GM19395 (cell line): ENCODE measurements at regions not wholly inside any gene's neighbourhood (a gene's known extent, or its start where the extent isn't known, plus 50 kb on each side); places are given as distances from the start of the nearest gene placed in this dataset.
"Not testable (repeated sequence)": the region's sequence is repeated elsewhere in the genome, so short reads cannot be mapped to it uniquely, and the experiment has no call there.

Experiments used
- ATAC-seq: cut with Tn5 transposase; IDR thresholded peaks from one replicate; pipeline ENCODE4 v1.9.1; 2021; ENCODE audit warnings: mild to moderate bottlenecking, moderate library complexity; ENCODE audit not compliant: unreplicated experiment

- no peak for ATAC-seq
Measured at GRCh38 chr13:61670384-61671161, 254.9 kb upstream of the PCDH20 start.

- ATAC-seq: no peak
Measured at GRCh38 chr13:61664801-61665705, 249.4 kb upstream of the PCDH20 start.

GRCh38 chr13:61654481-61654880, 238.8 kb upstream of the PCDH20 start:
- ATAC-seq: no peak

DNA sequence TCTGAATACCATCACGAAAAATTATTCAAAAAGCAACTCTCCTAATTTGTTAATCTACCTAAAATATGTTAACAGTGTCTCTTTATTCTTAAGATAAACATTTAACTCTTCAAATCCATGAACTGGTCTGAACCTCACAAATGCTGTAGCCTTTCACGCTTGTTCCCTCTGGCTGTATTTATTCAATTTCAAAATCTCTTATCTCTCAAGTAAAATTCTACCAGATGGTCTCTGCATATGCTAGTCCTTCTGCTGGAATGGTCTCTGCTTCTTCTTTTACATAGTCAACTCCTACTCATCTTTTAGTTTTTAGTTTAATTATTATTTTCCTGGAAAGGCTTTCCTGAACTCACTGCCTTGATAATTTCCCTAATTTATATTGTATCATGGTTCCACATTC, 232.9 kb upstream of the PCDH20 start:
- no peak for ATAC-seq

DNA sequence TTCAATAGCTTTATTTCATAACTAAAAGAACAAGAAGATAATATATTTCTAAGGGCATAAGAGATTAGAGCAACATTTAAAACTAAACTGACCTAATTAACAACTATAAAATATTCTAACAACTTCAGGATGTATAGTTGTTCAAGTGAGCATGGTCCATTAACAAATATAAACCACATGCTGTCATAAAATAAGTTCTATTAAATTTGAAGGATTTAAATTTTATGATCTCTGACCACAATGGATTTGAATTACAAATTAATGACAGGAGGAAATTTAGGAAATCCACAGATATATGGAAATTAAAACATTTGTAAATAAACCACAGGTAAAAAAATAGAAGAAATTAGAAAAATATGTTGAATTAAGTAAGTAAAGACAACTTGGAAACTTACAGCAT, 196.5 kb upstream of the PCDH20 start:
- ATAC-seq: no peak

GRCh38 chr13:61608138-61608537, 192.5 kb upstream of the PCDH20 start:
- ATAC-seq: no peak

GRCh38 chr13:61600360-61601033, 184.8 kb upstream of the PCDH20 start:
- ATAC-seq: no peak

- ATAC-seq: no peak
Measured at GRCh38 chr13:61592489-61592888, 176.8 kb upstream of the PCDH20 start.

DNA sequence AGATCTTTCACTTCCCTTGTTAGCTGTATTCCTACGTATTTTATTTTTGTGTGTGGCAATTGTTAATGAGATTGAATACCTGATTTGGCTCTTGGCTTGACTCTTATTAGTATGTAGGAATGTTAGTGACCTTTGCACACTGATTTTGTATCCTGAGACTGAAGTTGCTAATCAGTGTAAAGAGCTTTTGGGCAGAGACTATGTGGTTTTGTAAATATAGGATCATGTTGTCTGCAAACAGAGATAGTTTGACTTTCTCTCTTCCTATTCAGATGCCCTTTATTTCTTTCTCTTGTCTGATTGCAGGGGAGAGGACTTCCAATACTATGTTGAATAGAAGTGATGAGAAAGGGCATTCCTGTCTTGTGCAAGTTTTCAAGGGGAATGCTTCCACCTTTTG, 160.3 kb upstream of the PCDH20 start:
- ATAC-seq: no peak

GRCh38 chr13:61563645-61564044, 148.0 kb upstream of the PCDH20 start:
- no peak for ATAC-seq

DNA sequence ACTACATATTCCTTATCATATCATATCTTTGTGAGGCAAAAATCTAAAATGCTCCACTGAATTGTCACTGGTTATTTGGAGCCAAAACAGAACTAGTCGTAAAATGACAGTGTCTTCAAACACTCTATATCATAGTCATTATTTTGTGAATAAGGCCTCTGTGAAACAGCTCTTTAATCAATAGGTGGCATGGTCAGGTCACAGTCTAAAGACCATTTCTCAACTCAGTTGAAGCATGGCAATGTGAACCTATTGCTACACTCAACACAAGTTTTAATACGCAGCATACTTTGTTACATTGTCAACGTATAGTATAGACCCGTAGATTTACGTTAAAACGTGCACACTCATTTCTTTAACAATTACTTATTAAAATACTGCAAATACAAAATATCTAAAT, 131.3 kb upstream of the PCDH20 start:
- no peak for ATAC-seq

GRCh38 chr13:61546413-61546812, 130.8 kb upstream of the PCDH20 start:
- ATAC-seq: no peak

DNA sequence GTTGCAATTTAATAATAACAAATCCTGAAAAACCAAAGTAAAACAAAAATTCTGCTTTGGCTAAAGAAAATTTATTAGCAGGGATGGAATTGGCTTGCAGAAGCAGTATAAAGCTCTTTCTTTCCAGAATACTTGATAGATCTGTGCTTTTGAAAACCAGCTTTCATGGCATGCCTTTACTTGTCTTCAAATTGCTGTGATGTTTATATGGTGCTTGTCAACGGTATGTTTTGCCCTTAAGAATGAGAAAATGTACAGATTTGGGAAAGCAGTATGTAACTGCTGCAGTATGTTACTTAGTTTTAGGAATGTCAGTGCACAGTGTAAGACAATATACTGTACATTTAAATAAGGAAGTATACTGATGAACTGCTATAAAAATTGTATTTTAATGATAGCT, 120.8 kb upstream of the PCDH20 start:
- ATAC-seq: no peak

GRCh38 chr13:61531383-61532065, 115.9 kb upstream of the PCDH20 start:
- ATAC-seq: no peak

- ATAC-seq: not testable (repeated sequence)
Measured at GRCh38 chr13:61519214-61519613, 103.6 kb upstream of the PCDH20 start.

DNA sequence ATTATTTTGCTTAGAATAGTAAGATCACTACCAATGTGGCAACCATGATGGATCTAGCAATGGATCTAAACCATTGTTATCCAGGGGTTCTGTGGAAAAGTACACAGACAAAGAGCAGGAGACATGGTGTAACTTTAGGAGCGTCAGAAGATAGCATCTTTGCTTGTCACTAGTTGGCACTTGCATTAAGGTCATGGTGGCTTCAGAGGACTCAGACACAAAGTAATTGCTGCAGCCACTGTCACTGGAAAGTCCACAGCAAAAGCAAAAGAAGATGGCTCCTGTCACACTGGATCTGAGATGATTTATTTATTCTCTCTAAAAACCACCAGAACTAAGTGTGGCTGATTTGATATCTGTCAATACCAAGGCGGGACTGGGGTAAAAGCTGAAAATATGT, 93.3 kb upstream of the PCDH20 start:
- no peak for ATAC-seq

- ATAC-seq: no peak
Measured at GRCh38 chr13:61500176-61500575, 84.5 kb upstream of the PCDH20 start.

DNA sequence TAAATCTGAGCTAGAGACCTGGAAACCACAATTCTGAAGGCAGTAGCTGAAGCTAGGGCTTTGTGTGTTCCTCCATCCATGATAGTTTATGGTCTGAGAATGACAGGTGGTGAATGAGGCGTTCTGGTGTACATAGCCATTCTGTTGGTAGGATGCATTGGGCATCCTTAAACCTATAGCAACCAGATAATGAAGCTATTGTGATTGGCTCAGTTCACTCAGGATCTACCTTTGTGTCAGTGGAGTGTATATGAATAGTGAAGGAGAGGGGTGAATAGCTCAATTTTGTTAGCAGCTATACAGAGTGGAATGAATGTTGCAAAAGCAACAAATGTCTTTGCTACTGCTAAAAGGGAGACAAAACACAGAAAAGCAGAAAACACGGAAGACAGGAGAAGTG, 80.0 kb upstream of the PCDH20 start:
- ATAC-seq: no peak

DNA sequence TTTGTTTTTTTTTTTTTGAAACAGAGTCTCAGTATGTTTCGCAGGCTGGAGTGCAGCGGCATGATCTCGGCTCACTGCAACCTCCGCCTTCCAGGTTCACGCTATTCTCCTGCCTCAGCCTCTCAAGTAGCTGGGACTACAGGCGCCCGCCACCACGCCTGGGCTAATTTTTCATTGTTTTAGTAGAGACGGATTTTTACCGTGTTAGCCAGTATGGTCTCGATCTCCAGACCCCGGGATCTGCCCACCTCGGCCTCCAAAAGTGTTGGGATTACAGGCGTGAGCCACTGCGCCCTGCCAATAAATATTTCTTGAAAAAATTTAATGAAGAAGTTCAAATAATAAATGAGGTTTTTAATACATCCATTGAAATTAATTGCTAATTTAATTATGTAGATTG, 77.9 kb upstream of the PCDH20 start:
- ATAC-seq: not testable (repeated sequence)

DNA sequence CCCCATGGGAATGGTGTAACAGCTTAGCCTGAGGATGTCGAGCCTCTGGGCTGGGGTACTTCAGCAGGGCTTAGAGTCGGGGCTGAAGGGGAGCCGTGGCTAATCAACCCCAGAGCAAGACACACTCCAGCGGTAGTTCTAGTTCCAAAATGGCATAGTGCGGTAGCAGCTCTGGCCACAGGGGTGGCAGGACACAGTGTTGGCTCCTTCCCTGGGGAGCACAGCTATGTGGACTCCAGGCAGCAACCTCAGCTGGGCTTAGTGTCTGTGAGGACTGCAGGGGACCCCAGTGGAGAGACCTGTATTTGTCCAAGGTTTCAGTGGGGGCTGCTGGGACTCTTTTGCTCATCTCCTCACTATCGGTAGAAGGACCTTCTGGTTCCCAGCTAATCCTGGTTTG, 70.8 kb upstream of the PCDH20 start:
- no peak for ATAC-seq
